ENCODE measurements at regions not wholly inside any gene's neighbourhood (a gene's known extent, or its start where the extent isn't known, plus 50 kb on each side); places are given as distances from the start of the nearest gene placed in this dataset.
"Not testable (repeated sequence)": the region's sequence is repeated elsewhere in the genome, so short reads cannot be mapped to it uniquely, and the experiment has no call there.

DNA sequence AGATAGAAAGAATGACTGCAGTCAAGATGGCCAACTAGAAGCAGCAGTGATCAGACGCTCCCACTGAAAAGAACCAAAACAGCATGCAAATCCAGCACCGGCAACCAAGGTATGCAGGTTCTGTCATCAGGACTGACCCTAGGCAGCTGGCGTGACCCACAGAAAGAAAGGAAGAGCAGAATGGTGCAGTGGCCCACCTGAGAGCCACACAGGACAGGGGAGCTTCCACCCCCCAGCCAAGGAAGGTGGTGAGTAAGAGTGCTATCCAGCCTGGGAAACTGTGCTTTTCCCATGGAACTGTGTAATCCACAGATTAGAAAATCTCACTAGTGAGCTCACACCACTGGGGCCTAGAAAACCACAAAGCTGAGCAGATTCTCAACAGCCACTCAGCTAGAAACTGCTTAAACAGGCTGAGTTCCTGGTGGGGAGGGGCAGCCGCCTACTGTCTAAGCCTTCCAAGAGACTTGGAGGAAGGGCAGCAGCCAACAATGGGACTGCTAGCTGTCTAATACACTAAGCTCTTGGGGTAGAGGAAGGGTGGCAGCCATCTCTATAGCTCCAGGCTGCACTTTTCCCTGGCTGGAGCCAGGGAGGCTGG is 127.9 kb downstream of the EVA1A start:
- peak; percentile 8 for DNase-seq

GRCh38 chr2:75431763-75432162 is 129.0 kb downstream of the EVA1A start:
- DNase-seq, result no peak

DNA sequence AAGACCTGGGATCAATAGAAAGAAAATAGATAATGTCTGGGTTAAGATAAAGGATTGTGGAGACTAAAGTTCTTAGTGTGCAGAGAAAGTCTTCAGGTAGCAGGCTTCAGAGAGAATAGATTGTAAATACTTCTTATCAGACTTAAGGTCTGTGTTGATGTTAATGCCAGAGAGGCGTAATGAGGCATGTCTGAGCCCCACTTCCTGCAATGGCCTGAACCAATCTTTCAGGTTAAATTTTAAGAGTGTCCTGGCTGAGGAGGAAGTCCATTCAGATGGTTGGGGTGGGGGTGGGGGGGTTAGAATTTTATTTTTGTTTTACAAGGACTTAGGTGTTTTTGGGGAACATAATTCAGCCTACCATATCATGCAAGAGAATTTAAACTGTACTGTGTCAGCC is 129.5 kb downstream of the EVA1A start:
- DNase-seq, result no peak

DNA sequence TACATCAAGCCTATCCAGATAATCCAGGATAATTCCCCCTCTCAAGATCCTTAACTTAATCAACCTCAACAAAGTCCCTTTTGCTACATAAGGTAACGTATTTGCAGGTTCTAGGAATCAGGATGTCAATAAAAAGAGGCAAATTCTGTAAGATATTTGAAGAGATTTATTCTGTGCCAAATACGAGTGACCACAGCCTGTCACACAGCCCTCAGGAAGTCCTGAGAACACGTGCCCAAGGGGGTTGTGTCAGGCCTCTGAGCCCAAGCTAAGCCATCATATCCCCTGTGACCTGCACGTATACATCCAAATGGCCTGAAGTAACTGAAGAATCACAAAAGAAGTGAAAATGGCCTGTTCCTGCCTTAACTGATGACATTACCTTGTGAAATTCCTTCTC is 130.3 kb downstream of the EVA1A start:
- DNase-seq, result not testable (repeated sequence)

GRCh38 chr2:75428646-75429443 is 131.9 kb downstream of the EVA1A start:
- no peak for DNase-seq

- no peak for DNase-seq
These were observed 132.7 kb downstream of the EVA1A start for GRCh38 chr2:75428060-75428459.

DNA sequence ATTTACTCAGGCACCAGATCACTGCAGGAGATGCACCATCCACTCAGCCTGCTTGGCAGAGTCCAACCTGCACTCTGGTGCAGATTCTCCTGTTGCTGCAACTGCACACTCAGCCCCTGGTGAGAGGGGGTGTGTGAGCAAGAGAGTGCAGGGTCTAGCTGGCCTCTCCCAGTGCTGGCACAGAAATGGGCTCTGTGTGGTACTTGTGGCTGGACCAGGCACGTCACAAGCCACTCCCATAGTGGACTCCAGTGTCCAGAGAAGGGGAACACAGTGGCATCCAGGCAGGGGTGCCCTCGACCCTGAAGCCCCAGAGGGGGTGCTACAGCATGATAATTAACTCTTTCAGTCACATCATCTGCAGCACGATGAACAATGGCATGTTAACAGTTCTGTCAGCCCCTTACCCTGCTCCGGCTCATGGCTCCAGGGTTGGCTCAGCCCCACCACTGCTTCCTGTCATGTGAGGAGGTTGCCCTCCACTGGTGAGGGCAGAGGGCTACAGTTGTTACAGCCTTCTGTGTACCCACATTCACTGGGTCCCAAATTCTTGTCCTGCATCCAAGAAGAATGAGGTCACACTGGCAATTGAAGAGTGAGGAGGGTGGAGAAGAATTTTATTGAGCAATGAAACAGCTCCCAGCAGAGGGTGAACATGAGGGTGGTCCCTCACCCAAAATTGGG is 135.7 kb downstream of the EVA1A start:
- peak; percentile 22 for DNase-seq

GRCh38 chr2:75421986-75422385 is 138.8 kb downstream of the EVA1A start:
- no peak for DNase-seq

GRCh38 chr2:75416420-75417342 is 144.1 kb downstream of the EVA1A start:
- DNase-seq, result no peak

DNA sequence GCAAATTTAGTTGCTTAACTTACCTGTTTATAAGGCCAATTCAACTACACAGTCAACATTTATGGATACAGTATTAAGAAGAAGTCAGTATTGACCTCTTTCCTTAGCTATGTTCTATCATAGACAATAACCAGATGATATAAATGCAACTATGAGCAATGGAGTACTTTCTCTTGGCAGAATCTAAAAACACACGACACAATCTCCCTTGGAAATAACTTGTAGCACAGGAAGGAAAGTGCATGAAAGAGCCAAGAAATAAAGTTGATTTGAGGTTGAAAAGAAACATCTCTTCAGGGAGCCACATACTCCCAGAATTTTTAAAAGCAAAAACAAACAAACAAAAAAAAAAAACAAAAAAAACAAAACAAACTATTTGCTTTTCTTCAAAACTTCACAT is 145.0 kb downstream of the EVA1A start:
- DNase-seq, result no peak

DNA sequence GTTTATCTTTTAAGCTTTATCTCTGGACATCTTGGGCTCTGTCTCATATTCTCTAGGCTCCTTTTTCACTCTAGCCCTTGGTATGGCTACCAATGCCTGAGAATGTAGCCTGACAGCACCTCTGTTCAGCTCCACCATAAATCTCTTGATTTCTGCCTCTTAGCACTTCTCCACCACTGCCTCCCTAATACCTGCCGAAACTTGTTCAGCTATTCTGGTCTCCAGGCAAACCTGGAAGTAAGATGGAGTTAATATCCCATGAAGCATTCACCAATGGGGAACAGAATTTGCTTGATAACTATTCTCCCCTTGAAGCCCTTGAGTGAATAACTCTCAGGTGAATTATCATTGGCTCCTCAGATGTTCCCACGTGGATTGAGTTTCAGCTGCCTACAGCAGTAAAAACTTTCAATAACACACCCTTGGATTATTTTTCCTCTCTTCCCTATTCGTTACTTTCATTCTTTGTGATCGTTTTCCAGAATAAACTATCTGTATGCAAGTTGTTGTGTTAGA is 145.6 kb downstream of the EVA1A start:
- DNase-seq, result no peak

DNA sequence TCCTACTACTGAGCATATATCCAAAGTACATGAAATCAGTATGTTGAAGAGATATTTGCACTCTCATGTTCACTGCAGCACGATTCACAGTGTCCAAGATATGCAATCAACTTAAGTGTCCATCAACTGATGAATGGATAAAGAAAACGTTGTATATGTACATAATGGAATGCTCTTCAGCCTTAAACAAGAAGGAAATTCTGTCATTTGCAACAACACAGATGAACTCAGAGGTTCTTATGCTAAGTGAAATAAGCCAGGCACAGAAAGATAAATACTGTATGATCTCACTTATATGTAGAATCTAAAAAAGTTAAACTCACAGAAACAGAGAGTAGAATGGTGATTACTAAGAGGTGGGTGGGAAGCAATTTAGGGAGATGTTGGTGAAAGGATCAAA is 149.2 kb downstream of the EVA1A start:
- DNase-seq, result no peak

- DNase-seq, result no peak
These were observed 150.0 kb downstream of the EVA1A start for GRCh38 chr2:75410702-75411101.

- no peak for DNase-seq
These were observed 152.0 kb downstream of the EVA1A start for GRCh38 chr2:75408771-75409170.

DNA sequence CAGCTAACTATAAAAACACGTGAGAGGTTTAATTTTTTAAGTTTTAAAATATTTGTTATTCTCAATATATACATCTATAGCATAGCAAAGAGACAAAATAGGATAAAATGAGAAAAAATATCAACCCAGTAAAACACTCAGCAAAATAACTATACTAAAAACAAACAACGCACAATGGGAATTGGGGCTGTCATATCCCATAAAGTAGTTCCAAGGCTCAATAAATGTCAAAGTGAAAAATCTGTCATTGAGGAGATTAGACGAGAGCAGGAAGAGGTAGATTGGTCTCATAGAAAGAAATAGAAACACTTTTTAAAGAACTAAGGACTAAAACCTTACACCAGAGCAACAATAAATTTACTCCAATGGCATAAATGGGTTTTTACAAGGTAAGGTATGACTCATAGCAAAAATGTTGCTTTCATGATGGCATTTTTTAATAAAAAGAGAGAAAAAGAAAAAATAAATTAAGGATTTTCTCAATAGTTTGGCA is 153.7 kb downstream of the EVA1A start:
- no peak for DNase-seq

DNA sequence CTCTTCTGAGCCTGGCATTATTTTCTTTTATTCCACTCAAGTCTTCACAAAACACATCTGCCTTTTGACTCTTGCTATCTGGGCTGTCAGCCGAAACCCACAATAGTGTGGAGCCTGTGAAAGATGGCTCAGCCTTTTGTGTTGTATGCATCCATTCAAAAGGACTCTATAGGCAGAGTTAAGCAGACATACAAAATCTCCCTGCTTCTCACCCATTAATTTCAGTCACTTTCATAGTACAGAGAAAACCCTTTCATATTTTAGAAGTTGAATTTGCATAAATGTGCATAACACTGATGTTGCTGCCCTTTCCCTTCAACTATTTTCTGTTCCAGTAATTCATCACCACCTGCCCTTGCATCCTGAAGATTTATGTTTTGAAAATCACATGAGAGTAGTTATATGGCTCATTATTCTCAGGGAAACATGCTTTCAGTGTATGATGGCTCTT is 154.6 kb downstream of the EVA1A start:
- no peak for DNase-seq

DNA sequence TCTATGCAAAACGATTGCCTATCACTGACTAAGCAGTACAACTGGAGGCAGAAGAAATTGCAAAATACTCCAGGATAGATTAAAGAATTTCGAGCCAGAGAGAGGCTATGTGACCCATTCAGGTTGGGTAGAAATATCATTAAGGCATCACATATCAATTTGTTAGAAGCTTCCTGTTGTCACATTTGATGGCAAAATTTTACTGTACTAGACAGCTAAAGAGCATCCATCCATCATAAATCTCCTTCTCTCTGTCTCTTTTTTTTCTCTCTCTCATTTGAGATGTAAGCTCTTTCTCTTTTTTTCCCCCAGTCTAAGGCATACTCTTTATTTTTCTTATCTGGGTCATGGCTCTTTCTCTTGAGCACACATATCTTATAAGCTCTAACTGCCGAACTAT is 155.7 kb downstream of the EVA1A start:
- no peak for DNase-seq

GRCh38 chr2:75403991-75404428 is 156.7 kb downstream of the EVA1A start:
- DNase-seq, result peak; percentile 63

- DNase-seq, result no peak
These were observed 164.4 kb downstream of the EVA1A start for GRCh38 chr2:75396314-75396713.

- DNase-seq, result peak; percentile 5
These were observed 166.0 kb downstream of the EVA1A start for GRCh38 chr2:75394764-75395163.

- DNase-seq, result no peak
These were observed 170.6 kb downstream of the EVA1A start for GRCh38 chr2:75390169-75390568.

DNA sequence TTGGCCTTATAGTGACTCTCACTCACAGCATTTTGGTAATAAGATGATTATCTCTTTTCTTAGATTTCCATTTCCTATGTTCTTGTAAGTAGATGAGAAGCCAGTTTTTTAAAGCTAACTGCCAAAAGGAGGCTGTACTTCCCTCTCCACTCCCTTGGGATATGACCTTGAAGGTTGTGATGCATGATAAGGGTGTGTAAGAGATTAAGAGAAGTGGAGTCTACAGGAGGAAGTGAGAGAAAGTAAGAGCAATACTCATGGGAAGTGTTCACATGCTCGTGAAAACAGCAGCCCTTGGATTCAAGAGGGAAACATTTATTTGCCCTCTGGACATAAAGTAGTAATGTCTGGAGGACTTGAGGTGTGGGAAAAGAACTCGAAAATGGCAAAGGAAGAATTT is 171.5 kb downstream of the EVA1A start:
- DNase-seq, result no peak
